HG03139 (cell line): ENCODE measurements at regions not wholly inside any gene's neighbourhood (a gene's known extent, or its start where the extent isn't known, plus 50 kb on each side); places are given as distances from the start of the nearest gene placed in this dataset.

Source experiments
- ATAC-seq: cut with Tn5 transposase; IDR thresholded peaks from one replicate; pipeline ENCODE4 v1.9.1; 2021; ENCODE audit not compliant: unreplicated experiment

DNA sequence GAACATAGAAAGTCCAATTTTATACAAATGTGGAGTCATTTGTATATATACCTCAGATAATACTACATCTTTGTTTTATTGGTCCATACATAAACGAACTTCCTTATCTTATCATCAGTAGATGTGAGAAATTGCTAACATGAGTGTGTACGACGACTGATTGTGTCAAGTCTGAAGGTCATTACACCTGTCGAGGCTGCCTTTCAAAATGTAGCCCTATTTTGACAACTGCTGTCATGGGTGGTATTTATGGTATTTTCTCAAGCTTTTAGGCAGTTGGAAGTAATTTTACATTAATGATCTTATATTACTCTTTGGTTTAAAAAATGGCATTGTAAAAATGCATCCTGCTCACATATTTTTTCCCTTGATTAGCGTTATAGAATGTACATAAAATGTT, 183.7 kb upstream of the DNAJC19 start:
- no peak for ATAC-seq

DNA sequence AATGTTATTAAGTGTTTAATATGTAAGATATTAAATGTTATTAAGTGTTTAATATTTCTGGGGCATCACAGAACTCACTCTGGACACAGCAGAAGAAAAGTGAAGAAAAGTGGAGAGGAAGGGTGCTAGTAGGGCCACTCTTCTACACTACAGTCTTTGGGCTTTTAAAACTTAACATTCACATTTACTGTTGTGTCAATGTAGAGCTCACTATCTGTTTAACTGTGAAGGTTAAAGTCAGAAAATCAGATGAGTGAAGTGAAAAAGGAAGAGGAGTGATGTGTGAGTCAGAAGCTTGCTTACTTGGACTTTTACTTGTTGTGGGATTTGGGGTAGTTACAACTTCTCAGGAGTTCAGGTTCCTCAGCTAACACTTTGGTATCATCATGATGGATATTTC, 145.3 kb upstream of the DNAJC19 start:
- ATAC-seq = no peak

DNA sequence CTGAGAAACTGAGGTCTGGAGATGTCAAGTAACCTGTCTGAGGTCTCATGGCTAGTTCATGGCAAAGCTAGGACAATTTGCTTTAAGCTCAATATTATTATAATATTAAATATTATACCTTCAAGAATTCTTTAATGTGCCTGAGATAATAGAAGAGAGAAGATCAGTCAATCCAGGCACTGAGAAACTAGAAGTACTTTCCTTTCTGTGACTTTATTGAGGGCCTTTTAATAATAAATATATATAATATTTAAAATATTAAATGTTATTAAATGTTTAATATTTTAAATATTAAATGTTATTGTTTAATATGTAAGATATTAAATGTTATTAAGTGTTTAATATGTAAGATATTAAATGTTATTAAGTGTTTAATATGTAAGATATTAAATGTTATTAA, 144.3 kb upstream of the DNAJC19 start:
- no peak for ATAC-seq

DNA sequence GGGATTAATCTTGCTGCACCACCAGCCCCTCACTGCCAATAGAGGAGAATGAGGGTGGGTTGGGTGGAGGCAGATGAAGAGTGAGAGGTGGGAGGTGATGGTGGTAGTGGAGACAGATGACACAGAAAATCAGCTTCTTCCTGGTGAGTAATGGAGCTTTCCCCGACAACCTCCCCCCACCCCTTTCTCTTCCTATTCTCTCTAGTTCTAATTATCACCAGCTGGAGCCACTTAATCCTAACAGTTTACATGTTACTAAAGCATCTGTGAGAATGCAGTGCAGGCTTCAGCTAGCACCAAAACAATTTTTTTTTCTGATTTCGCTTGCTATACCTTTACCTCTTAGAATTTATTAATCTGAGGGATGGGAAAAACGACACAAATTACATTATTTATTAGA, 116.1 kb upstream of the DNAJC19 start:
- ATAC-seq = no peak

DNA sequence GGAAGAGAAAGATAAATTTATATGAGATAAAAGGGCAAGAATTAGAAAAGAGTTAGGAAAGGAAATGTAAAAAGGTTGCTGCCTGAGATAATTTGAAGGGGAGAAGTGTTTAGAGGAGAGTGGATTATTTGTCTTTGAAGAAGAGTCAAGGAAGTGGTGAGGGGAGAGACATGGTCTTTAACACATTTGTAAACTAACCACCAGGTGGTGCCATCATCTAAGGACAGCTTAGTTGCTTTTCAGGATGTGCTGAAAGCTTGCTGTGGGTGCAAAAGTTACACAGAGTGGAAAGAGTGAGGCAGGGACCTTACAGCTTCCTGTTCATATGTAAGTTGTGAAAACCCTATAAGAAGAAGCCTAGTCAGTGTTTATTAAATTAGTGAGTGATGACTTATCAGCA, 114.1 kb upstream of the DNAJC19 start:
- no peak for ATAC-seq

DNA sequence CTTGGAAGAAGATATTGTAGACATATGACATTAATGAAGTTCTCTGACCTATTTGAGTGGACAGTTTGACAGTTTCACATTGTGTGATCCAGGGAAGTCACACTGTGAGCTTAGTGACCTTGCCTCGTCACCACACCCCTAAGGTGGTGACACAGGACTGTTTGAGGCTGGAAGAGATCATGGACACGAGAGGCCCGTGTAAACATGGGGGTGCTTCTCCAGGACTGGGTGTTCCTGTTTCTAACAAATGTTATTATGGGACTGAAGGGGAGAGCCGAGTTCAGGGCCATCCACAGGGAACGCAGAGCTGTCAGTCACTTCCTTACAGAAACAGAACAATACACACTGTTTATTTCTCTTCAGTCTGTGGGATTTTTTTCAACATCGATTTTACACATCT, 96.5 kb upstream of the DNAJC19 start:
- no peak for ATAC-seq

DNA sequence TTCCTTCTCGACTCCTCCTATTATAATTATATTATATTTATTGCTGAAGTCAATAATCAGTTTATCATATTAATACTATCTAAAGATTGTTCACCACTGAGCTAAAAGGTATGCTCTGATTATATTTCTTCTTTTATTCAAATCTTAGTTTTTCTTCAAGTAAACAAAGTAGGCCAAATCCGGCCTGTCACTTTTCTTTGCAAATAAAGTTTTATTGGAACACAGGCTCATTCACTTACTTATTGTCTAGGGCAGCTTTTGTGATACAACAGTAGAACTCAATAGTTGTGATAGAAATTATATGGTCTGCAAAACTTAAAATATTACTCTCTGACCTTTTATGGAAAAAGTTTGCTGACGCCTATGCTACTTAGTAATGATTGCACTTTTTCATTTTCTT, 92.4 kb upstream of the DNAJC19 start:
- no peak for ATAC-seq

DNA sequence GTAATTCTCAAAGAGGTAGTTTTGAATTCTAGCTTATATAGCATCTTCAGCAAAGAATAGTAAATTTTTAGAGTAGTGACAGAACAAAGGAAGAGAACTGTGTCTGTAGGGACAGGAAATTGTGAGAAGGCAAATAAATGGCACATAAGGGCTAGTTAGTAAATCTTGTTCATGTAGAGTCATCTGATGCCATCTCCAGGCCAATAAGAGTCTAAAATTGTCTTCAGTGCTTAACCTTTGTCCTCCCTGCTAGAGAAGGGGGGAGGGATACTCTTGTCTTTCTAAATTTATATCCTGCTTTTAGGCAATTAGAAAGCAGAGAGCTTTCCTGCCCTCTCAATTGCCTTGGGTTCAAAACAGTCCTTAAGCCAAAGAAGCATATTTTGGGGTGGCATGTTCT, 87.0 kb upstream of the DNAJC19 start:
- ATAC-seq = no peak

DNA sequence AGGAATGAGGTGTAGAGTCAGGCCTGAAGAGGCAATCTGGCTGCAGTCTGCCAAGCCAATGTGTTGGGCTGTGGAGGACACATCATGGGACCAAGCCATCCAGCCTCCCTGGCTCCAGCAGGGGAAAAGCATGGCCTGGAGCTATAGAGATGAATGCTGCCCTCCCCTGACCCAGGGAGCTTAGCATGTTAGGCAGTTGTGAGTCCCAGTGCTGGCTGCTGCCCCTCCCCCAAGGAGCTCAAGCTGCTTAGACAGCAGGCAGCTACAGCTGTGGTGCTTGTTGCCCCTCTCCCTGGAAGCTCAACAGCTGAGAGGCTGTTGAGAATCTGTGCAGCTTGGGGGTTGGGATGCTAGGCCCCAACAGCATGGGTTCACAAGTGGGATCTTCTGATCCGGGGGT, 85.6 kb upstream of the DNAJC19 start:
- no peak for ATAC-seq

DNA sequence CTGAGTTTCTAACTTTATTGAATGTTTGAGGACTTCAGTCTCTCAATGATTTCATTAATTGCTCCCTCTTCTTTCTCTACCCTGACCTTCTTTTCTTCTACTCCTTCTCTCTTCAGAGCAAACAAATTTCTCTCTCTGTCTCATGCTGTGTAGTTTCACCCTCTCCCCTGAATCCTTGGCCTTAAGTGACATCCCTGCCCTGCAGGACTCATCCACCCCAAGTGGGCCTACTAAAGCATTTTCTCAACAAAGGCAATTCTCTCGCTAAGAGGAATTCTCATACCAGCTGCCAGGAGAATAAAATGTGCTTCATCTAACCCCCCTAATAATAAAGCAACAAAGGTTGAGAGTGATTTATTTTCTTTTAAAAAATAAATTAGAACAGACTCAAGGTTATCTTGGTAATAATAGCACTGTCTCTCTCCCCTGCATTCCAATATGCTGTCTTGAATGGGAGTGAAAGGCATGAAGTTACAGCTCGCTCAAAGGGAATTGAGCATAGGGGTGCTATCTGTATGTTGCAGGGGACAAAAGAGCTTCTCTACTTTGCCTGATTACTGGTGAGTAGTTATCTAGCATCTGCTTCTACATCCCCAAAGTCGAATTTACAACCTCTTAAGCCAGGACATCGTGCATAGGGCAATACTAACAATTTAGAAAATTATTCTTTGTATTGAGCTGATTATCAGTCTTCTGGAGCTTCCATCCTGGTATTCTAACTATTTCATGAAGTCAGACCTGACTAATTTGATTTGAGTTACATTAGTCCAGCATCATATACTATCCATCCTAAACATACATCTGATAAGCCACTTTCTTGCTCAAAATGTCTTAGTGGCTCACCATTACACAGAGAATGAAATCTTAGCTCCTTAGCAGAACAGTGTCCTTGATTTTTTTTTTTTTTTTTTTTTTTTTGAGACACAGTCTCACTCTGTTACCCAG, 76.9 kb upstream of the DNAJC19 start:
- ATAC-seq = no peak

DNA sequence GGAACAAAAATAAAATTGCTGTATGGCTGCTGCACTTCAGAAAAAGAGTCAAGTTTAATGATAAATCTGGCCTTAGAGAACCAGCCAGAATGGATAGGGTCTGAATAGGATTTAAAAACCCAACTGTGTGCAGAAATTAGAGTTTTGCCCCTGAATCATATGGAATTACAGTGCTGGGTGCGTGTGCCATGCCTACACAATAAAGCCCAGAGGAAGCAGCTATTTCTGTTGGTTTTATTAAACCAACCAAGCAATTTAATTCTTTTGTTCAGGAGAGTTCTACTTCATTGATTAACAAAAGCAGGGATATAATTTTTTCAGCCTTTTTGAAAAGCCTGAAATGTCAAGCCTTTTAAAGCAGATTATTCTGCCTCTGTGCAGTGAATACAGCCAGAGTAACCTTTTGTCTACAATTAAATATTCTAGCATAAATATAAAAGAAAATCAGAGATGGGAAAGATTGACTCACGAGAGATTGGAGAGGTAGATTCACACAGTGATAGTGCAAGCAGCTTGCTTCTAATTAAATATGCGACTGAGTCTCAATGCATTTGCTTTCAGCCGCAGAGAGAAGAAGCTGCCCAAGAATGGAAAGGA, 66.7 kb upstream of the DNAJC19 start:
- no peak for ATAC-seq

DNA sequence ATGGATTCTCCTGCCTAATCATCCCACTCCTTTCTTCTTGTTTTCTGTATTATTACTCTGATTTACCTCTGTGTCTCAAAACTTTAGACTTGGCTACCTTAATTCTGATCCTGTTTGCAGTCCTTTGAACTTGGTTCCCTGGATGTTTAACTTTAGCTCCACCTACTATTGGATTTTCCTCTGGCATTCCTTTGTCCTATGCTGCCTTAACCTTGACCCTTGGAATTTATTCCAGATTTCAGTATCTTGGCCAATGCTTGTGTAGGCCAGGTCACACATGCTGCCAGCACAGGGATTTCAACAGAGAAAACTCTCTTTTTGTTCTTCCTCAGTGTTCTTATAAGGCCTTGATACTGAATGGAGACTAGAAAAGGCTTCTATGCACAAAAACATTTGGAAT, 65.0 kb upstream of the DNAJC19 start:
- no peak for ATAC-seq

DNA sequence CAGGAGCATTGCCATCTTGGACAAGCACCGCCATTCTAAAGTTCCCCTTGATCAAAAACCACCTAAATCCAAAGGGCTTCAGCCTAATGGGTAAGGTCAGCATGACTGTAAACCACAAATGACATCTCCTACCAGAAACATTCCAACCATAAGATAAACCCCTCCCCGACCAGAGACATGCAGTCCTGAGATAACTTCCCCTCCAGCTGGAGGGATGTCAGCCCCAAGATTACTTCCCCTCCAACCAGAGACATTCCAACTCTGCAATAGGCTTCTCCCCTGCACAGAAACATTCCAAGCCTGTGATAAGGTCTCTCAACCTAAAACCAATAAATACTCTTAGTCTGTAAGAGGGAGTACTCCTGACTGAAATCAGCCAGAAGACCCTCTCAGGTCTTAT, 62.7 kb upstream of the DNAJC19 start:
- ATAC-seq = no peak

DNA sequence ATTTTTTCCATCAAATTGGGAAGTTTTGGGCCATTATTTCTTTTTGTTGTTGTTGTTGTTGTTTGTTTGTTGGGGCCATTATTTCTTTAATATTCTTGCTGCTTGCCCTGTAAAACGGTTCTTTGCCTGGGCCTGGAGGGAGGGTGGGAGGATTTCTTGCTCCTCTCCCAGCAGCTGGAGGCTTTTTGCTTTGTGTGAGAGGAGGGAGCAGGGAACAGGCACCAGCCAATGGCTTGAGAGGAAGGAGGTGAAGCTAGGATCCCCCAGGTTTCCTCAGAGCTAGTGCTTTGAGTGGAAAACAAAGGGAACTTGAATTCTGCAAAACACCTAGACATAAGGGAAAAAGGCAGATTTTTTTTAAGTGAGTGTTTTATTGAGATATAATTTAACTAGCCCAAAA, 61.2 kb upstream of the DNAJC19 start:
- no peak for ATAC-seq

DNA sequence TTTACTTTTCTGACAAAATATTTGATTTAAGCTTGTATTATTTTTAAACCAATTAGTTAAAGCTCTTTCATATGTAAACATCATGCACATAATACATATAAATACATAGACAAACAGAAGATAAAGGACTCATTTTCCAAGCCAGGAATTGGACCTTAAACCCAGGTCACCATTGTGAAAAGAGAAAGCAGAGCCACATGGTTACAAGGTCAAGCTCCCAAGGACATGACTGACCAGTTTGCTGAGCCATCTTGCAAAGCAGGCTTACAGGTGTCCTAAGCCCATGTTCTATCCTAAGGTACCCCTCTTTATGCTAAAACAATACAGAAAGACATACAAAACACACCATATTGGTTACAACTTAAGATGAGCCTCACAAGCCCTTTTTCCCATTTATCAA, 50.5 kb upstream of the DNAJC19 start:
- no peak for ATAC-seq
